Smooth muscle cell (in vitro differentiated cells): ENCODE measurements at regions not wholly inside any gene's neighbourhood (a gene's known extent, or its start where the extent isn't known, plus 50 kb on each side); places are given as distances from the start of the nearest gene placed in this dataset.
"Not testable (repeated sequence)": the region's sequence is repeated elsewhere in the genome, so short reads cannot be mapped to it uniquely, and the experiment has no call there.

Experiments
- DNase-seq: peaks from one replicate; lab custom pipeline; 2025; ENCODE audit not compliant: unreplicated experiment; lab: John Stamatoyannopoulos, UW
- H2AFZ ChIP-seq: fragments of 200-600 bp; sonication (generic); 2 replicates; pipeline ENCODE4 v1.6.0; 2016; ENCODE audit warnings: antibody characterized with exemption, low read depth, mild to moderate bottlenecking
- H3F3A ChIP-seq: fragments of 200-600 bp; sonication (generic); 2 replicates; pipeline ENCODE4 v1.6.0; 2017; ENCODE audit warnings: antibody characterized with exemption, low read depth
- H3K27ac ChIP-seq: fragments of 200-600 bp; sonication (generic); 2 replicates; pipeline ENCODE4 v1.5.1; 2016; ENCODE audit warnings: low read depth, mild to moderate bottlenecking
- H3K27me3 ChIP-seq: fragments of 200-600 bp; sonication (generic); 2 replicates; pipeline ENCODE4 v1.6.1; 2016; ENCODE audit warnings: low read depth, mild to moderate bottlenecking
- H3K36me3 ChIP-seq: fragments of 200-600 bp; sonication (generic); 2 replicates; pipeline ENCODE4 v1.5.1; 2016; ENCODE audit warnings: low read depth
- H3K4me1 ChIP-seq: fragments of 200-600 bp; sonication (generic); 2 replicates; pipeline ENCODE4 v1.5.1; 2016; ENCODE audit warnings: low read depth
- H3K4me2 ChIP-seq: fragments of 200-600 bp; sonication (generic); 2 replicates; pipeline ENCODE4 v1.6.0; 2016; ENCODE audit warnings: mild to moderate bottlenecking
- H3K4me3 ChIP-seq: fragments of 200-600 bp; sonication (generic); 2 replicates; pipeline ENCODE4 v1.5.1; 2016; ENCODE audit warnings: mild to moderate bottlenecking
- H3K79me2 ChIP-seq: fragments of 200-600 bp; sonication (generic); 2 replicates; pipeline ENCODE4 v1.6.0; 2016; ENCODE audit warnings: low read depth, mild to moderate bottlenecking
- H3K9ac ChIP-seq: fragments of 200-600 bp; sonication (generic); 2 replicates; pipeline ENCODE4 v1.6.0; 2016; ENCODE audit warnings: low read depth
- H3K9me3 ChIP-seq: fragments of 200-600 bp; sonication (generic); replicated peaks from 2 replicates; pipeline ENCODE4 v1.5.1; 2016; ENCODE audit warnings: low read depth
- H4K20me1 ChIP-seq: fragments of 200-600 bp; sonication (generic); 2 replicates; pipeline ENCODE4 v1.6.0; 2016; ENCODE audit warnings: low read depth
- CTCF ChIP-seq: fragments of 200-600 bp; sonication (generic); IDR thresholded peaks from 2 replicates; pipeline ENCODE4 v1.5.1; 2017; ENCODE audit warnings: borderline replicate concordance, mild to moderate bottlenecking, antibody characterized with exemption; ENCODE audit not compliant: insufficient read depth, poor library complexity, severe bottlenecking
- WGBS: methylation state at CpG from one replicate; pipeline ENCODE4 v1.1.7; 2016; ENCODE audit warnings: low lambda C conversion rate; 5-methylcytosine and 5-hydroxymethylcytosine counted together

DNA sequence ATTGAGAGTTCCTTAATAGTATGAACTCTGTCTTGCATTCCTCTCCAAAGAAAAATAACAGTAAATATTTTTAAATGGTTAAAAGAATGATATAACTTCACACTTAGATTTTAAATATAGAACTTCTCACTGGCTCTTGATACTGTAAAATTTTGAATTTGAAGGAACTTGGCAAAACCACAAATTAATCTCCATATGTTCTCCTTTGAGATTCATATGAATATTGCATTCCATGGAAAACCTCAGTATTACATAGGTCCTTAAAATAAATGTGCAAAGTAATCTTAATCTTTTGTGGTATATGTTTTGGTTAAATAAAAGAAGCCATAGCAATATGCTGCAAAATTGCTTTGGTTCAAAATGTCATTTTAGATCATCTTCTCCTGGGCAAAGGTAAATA lies 1137.6 kb upstream of the LRRTM3 start:
- H3K9ac ChIP-seq = no peak overlapping the region
- H3K27me3 ChIP-seq = no peaks in the 10 kb centered on the region
- H3K4me3 ChIP-seq = no peak overlapping the region
- no peak overlapping the region for H2AFZ ChIP-seq
- no peaks in the 10 kb centered on the region for H3K4me1 ChIP-seq
- H4K20me1 ChIP-seq = no peaks in the 10 kb centered on the region
- no peaks in the 10 kb centered on the region for H3F3A ChIP-seq
- no peaks in the 10 kb centered on the region for H3K36me3 ChIP-seq
- H3K9me3 ChIP-seq = no peaks in the 10 kb centered on the region
- H3K79me2 ChIP-seq = no peaks in the 10 kb centered on the region
- H3K4me2 ChIP-seq = no peak overlapping the region
- TF ChIP-seq CTCF = no peak
- H3K27ac ChIP-seq = no peak overlapping the region
- no peak for DNase-seq

DNA sequence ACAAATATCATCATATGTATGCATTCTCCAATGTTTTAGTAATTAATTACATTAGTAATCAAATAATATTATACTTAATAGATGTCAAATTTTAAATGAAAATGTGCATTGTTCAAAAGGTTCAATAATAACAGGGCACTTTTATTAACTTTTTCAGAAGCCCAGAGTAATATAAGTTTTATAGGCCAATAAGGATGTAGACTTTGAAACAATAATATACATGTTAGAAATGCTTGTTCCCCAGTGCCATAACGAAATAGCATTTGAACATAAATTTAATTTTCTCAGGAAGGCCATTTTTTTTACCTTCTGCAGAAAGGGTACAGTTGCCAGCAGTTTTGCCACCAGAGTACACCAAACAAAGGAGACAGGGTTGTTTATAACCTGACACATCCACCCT lies 1133.9 kb upstream of the LRRTM3 start:
- Histone ChIP-seq H3K36me3 (no peaks in the 10 kb centered on the region), H3K4me2 (no peak overlapping the region), H2AFZ (no peak overlapping the region), H4K20me1 (no peaks in the 10 kb centered on the region), H3K9me3 (no peaks in the 10 kb centered on the region), H3K79me2 (no peaks in the 10 kb centered on the region), H3K27me3 (no peaks in the 10 kb centered on the region), H3K9ac (no peak overlapping the region), H3F3A (no peaks in the 10 kb centered on the region), H3K27ac (no peak overlapping the region), H3K4me3 (no peak overlapping the region), H3K4me1 (no peaks in the 10 kb centered on the region)
- no peak for TF ChIP-seq CTCF
- WGBS = 94% methylated on average over 1 of the region's 1 CpG
- no peak for DNase-seq

GRCh38 chr10:65793738-65794425 lies 1132.0 kb upstream of the LRRTM3 start:
- no peak for DNase-seq
- no peaks in the 10 kb centered on the region for H3K4me1 ChIP-seq
- H3K4me3 ChIP-seq = no peak overlapping the region
- WGBS = 92% methylated on average over 4 of the region's 4 CpGs
- H3K79me2 ChIP-seq = no peaks in the 10 kb centered on the region
- no peaks in the 10 kb centered on the region for H3K9me3 ChIP-seq
- no peaks in the 10 kb centered on the region for H3K36me3 ChIP-seq
- H3K4me2 ChIP-seq = no peak overlapping the region
- no peak overlapping the region for H3K27ac ChIP-seq
- no peaks in the 10 kb centered on the region for H3F3A ChIP-seq
- no peaks in the 10 kb centered on the region for H4K20me1 ChIP-seq
- TF ChIP-seq CTCF = no peak
- H2AFZ ChIP-seq = no peak overlapping the region
- H3K27me3 ChIP-seq = no peaks in the 10 kb centered on the region
- H3K9ac ChIP-seq = no peak overlapping the region

- not testable (repeated sequence) for H3K4me2 ChIP-seq, H2AFZ ChIP-seq, H3K79me2 ChIP-seq, H3K9me3 ChIP-seq, H3K36me3 ChIP-seq, H3K4me1 ChIP-seq, H3F3A ChIP-seq, H3K27ac ChIP-seq, H3K27me3 ChIP-seq, H3K4me3 ChIP-seq, H3K9ac ChIP-seq, H4K20me1 ChIP-seq, DNase-seq
- 98% methylated on average over 19 of the region's 19 CpGs for WGBS
Observed at GRCh38 chr10:65794861-65795260, 1131.0 kb upstream of the LRRTM3 start.
